LNCAP (cell line): ENCODE measurements at regions not wholly inside any gene's neighbourhood (a gene's known extent, or its start where the extent isn't known, plus 50 kb on each side); places are given as distances from the start of the nearest gene placed in this dataset.

Experiments
- TF ChIP-seq, protein P1 (sequence below): fragments of 450-650 bp; IDR thresholded peaks from 2 replicates; pipeline ENCODE4 v1.5.1; 2017; ENCODE audit warnings: mild to moderate bottlenecking

DNA sequence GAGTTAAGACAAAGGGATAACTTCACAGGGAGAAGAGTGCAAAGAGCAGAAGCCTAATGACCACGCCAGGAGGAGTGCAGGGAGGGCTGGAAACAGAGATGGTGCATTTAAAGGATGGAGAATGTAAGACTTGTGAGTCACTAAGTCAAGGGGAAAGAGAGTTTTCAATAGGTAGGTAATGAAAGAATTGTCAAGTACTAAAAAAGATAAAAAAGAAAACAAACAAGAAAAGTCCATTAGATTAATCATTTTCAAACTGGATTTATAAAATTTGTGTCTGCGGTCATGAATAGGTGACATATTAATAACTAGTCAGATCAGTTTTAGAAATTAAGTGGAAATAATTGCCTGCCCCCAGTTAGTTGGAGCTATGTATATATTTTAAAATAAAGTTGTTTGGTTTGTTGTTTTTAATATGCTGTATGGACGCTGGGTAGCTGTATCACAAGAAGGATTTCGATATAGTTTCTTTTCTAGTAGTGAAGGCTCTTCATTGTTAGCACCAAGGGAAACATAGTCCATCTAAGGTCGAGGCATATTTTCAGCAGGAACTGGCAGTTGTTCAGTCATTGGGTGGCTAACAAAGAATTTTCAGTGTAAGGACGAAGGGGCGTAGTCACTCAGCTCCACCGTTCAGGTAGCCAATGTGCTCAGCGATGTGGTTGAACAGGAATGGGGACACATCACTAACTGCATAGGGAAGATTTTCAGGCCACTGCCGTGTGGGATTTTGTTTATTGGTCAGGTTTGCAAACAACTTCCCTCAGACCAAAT is 203.0 kb downstream of the TGFB2 start:
- TF ChIP-seq, protein P1, sequence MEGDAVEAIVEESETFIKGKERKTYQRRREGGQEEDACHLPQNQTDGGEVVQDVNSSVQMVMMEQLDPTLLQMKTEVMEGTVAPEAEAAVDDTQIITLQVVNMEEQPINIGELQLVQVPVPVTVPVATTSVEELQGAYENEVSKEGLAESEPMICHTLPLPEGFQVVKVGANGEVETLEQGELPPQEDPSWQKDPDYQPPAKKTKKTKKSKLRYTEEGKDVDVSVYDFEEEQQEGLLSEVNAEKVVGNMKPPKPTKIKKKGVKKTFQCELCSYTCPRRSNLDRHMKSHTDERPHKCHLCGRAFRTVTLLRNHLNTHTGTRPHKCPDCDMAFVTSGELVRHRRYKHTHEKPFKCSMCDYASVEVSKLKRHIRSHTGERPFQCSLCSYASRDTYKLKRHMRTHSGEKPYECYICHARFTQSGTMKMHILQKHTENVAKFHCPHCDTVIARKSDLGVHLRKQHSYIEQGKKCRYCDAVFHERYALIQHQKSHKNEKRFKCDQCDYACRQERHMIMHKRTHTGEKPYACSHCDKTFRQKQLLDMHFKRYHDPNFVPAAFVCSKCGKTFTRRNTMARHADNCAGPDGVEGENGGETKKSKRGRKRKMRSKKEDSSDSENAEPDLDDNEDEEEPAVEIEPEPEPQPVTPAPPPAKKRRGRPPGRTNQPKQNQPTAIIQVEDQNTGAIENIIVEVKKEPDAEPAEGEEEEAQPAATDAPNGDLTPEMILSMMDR = no peak

DNA sequence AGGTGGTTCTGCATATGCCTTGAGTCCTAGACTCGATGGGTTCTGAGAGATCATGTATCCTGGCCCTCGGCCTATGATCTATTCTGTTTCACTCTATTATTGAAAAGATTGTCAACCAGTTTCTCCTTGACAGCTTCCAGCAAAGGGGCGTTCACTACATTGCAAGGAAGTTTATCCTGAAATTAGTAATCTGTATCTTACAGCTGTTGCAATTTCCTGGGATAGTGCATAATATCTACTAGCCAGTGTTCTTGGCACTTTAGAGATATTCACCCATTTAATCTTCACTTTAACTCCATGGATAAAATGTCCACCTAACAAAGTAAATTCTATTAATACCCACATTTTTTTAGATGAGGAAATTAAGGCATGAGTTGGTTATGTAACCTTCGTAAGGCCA is 203.6 kb downstream of the TGFB2 start:
- TF ChIP-seq, protein P1 = no peak

DNA sequence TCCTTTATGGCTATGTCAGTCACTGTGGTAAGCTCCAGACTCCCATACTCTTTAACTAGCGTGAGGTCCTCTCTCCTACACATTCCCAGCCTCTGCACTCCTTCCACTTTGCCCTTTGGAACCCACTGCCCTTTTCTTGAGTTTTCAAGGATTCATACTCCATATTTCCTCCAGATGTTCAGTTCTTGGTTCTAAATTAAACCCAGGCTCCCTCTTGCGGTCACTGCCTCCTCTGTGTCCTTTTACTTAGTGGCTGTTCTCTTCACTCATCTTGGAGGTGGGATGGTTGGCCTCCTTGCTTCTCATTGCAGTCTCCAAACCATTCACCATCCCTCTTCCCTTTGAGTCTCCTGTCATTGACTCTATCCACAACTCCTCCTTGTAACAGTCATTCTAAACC is 208.1 kb downstream of the TGFB2 start:
- TF ChIP-seq, protein P1 = peak; percentile 53

DNA sequence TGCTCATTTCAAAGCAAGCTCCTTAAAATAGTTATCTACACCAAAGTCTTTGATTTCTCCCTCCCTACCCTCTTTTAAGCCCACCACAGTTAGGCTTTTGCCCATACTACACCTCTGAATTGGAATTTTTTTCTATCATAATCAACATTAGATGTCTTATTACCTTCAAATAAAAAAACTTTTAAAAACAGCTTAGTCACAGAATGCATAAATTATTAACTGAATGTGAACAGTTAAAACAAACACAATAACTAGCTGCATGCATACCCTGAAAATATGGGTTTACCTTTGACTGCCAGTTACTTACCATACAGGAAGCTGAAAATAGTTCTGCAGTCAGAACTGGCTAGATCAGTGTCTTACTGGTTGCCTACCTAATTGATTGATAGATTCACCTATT is 210.9 kb downstream of the TGFB2 start:
- TF ChIP-seq, protein P1 = no peak

DNA sequence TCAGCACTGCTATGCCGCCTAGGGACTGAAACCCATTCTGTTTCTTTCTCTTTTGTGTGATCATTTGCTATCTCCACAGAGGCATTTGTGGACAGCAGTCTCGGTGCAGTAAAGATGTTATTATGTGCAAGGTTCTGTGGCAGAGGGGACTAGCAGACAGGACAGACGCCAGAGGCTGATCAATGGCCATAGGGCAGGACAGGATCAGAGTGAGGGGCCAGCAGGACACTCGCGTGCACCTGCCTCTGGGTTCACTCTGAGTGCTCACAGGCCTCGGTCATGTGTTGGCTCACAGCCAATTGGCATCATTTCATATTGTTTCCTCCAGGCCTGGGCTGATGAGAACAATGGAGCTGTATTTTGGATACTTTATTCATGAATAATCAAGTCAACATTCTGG is 212.6 kb downstream of the TGFB2 start:
- TF ChIP-seq, protein P1 = no peak

DNA sequence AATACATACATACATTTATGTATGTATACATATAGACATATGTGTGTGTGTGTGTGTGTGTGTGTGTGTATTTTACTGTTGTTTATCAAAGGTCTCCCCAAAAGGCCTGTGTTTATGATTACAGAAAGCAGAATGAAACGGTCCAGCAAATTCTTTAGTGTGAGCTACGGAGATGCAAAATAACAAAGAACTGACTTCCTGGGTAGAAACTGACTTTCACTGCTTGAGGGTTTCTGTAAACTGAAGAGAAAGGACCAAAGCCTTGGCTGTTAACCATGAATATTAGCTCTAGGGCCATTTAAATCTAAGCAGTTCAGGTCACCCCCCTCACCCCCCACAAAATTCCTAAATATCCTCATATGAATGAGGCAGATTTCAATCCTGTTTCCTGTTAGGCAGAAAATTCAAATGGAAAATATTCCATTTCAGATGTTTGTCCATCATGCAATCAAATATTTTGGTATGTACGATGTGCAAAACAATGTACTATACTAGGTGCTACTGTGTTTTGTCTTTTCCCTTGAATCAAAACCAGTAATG is 213.2 kb downstream of the TGFB2 start:
- TF ChIP-seq, protein P1 = no peak

DNA sequence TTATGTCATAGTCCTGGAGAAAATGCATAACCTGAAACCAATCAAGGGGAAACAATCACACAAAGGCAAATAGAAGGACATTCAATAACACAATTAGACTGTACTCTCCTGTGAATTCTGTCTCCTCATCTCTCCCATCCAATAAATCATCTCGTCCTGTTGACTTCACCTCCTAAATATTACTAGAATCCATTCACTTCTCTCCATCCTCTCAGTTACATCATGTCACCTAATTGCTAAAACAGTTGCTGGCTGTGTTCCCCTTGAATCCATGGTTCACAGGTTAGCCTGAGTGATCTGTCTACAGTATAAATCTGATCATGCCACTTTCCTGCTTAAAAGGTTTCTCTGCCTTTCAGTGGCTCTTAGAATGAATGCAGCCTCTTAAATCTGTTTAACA is 220.2 kb downstream of the TGFB2 start:
- TF ChIP-seq, protein P1 = no peak
